GM19239 (cell line): ENCODE measurements at regions not wholly inside any gene's neighbourhood (a gene's known extent, or its start where the extent isn't known, plus 50 kb on each side); places are given as distances from the start of the nearest gene placed in this dataset.
A peak's percentile ranks its signal among the peaks of the same experiment; 100 is the strongest.

Source experiments
- DNase-seq: peaks from one replicate; pipeline ENCODE4 v3.0.0; 2011; ENCODE audit warnings: low spot score; ENCODE audit not compliant: insufficient read length
- FAIRE-seq: peaks from 2 replicates; lab custom pipeline; 2011; peaks lifted over from hg19 to GRCh38; lab: Jason Lieb, UNC

DNA sequence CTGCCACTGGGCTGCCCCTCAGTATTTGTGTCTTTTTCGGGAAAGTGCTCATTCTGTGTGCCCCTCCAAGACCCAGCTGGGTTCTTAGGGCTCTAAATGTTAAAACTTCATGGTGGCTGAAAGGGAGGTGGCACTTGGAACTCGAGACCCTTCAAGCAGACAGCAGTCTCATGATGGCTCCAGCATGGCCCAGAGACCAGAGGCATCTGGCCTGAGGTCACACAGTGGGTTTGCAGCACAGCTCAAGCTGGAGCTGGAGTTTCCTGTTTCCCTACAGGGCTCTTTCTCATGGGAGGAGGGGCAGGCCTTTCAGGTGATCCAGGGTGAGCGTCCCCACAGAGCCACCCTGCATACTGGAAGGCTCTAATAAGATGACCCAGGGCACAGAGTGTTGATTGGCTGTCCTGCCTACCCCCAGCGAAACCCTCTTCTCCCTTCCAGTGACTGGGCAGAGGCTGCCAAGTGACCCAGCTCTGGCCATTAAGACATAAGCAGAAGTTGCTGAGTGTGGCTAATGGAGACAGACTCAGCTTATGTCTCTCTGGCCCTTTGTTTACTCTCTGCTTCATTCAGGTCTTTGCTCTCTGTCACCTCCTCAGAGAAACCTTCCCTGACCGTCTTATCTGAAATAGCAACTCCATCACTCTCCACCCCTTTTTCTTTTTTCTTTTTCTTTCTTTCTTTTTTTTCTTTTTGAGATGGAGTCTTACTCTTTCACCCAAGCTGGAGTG lies 166.6 kb upstream of the SMAD3 start:
- FAIRE-seq = no peak
- no peak for DNase-seq

GRCh38 chr15:66899555-66900350 lies 165.6 kb upstream of the SMAD3 start:
- DNase-seq (no peak), FAIRE-seq (no peak)

GRCh38 chr15:66900586-66901310 lies 164.7 kb upstream of the SMAD3 start:
- FAIRE-seq = no peak
- no peak for DNase-seq

DNA sequence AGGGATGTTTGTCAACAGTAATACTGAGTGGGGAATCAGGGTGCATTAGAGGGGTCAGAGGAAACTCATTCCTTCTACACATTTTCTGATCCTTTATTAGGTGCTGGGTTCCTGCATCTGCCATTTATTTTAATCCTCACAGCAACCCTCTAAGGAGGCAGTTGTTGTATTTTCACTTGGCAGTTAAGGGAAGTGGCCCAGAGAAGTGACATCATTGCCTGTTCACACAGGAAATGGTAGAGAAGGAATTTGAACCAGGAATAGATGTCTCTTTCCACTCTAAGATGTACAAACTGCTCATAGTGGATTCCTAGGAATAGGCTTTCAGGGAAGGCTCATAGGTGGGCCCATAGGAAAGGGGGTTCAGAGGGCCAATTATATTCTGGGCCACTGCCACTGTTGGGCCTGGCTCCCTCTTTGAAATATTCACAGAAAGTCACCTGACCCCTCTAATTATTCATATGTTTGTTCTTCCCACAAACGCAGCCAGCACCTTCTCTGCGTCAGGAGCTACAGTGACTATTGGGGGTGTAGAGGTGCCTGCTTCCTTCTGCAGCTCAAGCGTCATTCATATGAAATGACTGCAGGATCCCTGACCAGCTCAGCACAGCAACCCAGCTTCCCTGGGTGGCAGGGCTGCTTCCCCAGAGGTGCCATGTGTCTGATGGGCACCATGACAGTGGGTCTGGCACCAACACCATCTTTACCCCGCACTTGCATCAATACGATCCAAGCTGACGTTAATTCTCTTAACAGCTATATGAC lies 163.9 kb upstream of the SMAD3 start:
- FAIRE-seq = no peak
- DNase-seq = no peak

DNA sequence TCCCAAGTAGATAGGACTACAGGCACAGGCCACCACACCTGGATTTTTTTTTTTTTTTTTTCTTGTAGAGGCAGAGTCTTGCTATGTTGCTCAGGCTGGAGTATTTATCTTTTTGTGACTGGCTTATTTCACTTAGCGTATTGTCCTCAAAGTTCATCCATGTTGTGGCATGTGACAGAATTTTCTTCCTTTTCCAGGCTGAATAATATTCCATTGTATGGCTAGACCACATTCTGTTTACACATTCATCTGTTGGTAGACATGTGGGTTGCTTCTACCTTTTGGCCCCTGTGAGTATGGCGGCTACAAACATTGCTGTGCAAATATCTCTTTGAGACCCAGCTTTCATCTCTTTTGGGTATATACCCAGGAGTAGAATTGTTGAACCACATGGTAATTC lies 160.2 kb upstream of the SMAD3 start:
- FAIRE-seq = no peak
- no peak for DNase-seq

GRCh38 chr15:66905954-66906353 lies 159.4 kb upstream of the SMAD3 start:
- FAIRE-seq = no peak
- DNase-seq = no peak

GRCh38 chr15:66906668-66907614 lies 158.5 kb upstream of the SMAD3 start:
- no peak for FAIRE-seq

GRCh38 chr15:66907826-66908743 lies 157.3 kb upstream of the SMAD3 start:
- DNase-seq = peak; percentile 14

More at GRCh38 chr15:66906668-66907614, 158.5 kb upstream of the SMAD3 start:
- DNase-seq = no peak

DNA sequence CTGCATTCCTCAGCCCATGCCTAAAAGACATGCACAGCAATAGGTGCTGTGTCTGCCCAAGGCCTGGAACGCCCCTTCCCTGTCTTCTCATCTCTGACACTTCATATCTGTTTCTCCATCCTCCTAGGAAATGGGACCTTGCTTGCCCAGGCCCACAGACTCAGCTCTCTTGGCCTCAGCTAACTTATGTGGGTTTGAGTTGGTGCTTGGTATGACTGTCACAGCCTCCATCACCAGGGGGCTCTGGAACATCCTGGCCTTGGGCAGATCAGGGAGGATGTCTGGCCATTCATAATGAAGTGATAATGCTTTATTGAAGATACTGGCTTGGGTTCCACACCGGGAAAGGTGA lies 156.7 kb upstream of the SMAD3 start:
- FAIRE-seq (no peak), DNase-seq (no peak)

More at GRCh38 chr15:66907826-66908743, 157.3 kb upstream of the SMAD3 start:
- FAIRE-seq = no peak

- DNase-seq (no peak), FAIRE-seq (no peak)
Measured at GRCh38 chr15:66909381-66909890, 156.0 kb upstream of the SMAD3 start.

DNA sequence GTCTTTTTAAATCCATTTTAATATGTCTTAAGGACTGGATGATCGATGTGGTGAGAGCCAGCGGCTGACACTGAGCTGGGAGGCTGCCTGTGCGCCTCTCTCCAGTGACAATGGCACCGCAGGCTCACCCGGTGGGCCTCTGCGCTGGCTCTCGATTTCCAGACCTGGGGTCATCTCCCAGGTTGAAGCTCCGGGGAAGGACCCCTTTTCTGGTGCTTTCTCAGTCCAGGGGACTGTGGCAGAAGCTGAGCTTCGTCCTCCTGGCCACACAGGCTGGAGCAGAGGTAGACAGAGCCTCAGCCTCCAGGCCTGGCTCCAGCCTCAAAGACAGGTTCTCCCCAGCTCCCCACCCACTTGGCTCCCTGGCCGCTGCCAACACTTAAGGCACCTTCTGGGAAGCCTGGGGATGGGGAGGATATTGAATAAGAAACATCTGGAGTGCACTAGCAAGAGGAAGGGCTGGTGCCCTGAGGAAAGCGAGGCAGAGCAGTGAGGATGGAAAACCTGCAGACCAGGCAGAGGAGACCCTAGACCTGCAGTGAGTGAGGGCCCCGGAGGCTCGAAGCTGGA lies 154.2 kb upstream of the SMAD3 start:
- DNase-seq (no peak), FAIRE-seq (no peak)

DNA sequence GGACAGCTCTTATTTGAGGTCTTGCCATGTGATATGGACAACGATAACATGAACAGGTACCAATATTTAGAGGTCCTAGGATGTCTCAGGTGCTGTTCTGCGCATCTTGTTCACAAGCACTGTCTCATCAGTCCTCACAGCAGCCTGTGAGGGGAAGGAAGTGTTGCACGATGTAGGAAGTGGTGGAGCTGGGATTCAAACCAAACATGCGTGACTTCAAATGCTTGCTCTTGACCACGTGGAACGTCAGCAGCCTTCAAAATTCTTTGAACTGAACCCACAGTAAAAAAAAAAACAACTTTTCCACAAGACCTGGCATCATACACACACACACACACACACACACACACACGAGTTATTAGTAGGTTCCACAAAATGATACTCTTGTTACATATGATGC lies 153.4 kb upstream of the SMAD3 start:
- DNase-seq (no peak), FAIRE-seq (no peak)

GRCh38 chr15:66912441-66912840 lies 153.0 kb upstream of the SMAD3 start:
- DNase-seq = no peak
- FAIRE-seq = no peak

DNA sequence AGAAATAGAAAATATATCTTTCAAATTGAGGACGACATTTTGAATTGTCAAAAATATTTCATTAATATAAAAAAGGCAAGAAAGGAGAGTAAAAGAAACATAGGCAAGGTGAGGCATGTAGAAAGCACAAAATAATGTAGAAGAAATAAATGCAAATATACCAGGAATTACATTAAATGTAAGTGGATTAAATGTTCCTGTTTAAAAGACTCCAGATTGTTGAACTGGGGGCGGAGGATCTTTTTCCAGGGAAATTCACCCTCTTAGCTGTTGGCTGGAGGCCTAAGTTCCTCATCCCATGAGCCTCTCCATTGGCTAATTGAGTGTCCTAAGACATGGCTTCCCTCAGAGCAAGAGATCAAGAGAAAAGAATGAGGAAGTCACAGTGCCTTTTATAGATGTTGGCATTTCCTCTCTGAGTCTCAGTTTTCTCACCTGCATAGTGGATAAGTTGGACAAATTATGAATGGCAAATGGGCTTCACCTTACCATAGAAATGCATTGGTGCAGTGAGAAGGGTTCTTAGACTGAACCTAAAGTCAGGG lies 147.4 kb upstream of the SMAD3 start:
- DNase-seq (no peak), FAIRE-seq (no peak)

- DNase-seq = no peak
- no peak for FAIRE-seq
Measured at GRCh38 chr15:66919421-66919820, 146.0 kb upstream of the SMAD3 start.

DNA sequence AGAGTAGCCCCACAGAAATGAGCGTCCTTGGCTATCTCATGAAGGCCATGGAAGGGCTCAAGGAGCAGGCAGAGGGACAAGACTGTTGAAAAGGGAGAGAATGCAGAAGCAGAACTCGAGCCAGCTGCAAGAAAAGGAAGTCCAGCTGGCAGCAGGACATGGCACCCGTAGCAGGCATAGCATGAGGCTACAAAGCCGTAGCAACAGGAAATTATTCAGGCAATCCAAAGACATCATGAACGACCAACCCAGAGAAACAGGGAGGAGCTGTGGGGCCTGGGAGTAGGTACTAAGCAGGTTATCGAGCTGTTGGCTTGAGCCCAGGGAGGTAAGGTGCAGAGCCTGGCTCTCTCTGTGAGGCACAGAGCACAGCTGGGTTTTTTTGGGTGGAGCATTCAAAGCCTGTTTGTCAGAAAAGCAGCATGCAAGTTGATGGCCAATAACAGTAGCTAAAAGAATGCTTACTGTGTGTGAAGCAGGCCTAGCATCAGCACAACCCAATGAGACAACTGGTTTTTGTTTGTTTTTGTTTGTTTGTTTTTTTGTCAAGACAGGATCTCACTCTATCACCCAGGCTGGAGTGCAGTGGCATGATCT lies 144.0 kb upstream of the SMAD3 start:
- no peak for FAIRE-seq
- no peak for DNase-seq

DNA sequence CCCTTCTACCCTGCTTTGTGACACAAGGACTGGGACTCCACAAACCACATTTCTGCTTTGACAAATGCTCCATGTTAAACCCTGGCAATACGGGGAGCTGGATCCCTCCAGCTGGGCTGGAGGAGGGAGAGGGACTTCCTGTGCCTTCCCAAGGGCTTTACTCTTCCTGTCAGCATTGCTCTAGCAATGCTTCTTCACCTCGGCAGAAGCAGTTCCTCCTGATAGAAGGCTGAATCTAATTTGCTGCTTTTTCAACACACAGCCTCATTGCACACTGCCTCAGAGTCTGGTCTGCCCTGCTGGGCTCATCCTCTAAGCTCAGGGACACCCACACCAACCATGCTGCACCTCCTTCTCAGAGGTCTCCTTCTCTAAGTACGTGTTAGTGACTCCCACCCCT lies 142.8 kb upstream of the SMAD3 start:
- no peak for DNase-seq
- FAIRE-seq = no peak
